ENCODE measurements at regions not wholly inside any gene's neighbourhood (a gene's known extent, or its start where the extent isn't known, plus 50 kb on each side); places are given as distances from the start of the nearest gene placed in this dataset.

GRCh38 chr10:62653254-62653653, 151.3 kb upstream of the ADO start:
- no peak for TF ChIP-seq EZH2 (IDR thresholded peaks at IDR 0.05; ENCODE audit: insufficient read depth, poor library complexity, severe bottlenecking)
- no peak for TF ChIP-seq EZH2phosphoT487 (IDR thresholded peaks at IDR 0.05; ENCODE audit: insufficient read depth, low read depth)

Measured in GM23248 (cell line).